Neural progenitor cell (in vitro differentiated cells): ENCODE measurements at regions not wholly inside any gene's neighbourhood (a gene's known extent, or its start where the extent isn't known, plus 50 kb on each side); places are given as distances from the start of the nearest gene placed in this dataset.

ENCODE experiments used
- DNase-seq: peaks from one replicate; pipeline ENCODE4 v3.0.0-alpha.2; 2016; ENCODE audit warnings: low spot score
- H2AFZ ChIP-seq: fragments of 200-600 bp; sonication (generic); replicated peaks from 2 replicates; pipeline ENCODE4 v1.6.1; 2016; ENCODE audit warnings: antibody characterized with exemption
- H3F3A ChIP-seq: fragments of 200-600 bp; sonication (generic); 2 replicates; pipeline ENCODE4 v1.6.1; 2016; ENCODE audit warnings: antibody characterized with exemption, low read depth
- H3K27ac ChIP-seq: fragments of 200-600 bp; sonication (generic); 2 replicates; pipeline ENCODE4 v1.5.1; 2016; ENCODE audit warnings: mild to moderate bottlenecking
- H3K27me3 ChIP-seq: fragments of 200-600 bp; sonication (generic); 2 replicates; pipeline ENCODE4 v1.6.1; 2016; ENCODE audit warnings: mild to moderate bottlenecking, moderate library complexity
- H3K36me3 ChIP-seq: fragments of 200-600 bp; sonication (generic); 2 replicates; pipeline ENCODE4 v1.5.1; 2016
- H3K4me1 ChIP-seq: fragments of 200-600 bp; sonication (generic); 2 replicates; pipeline ENCODE4 v1.6.1; 2016; ENCODE audit warnings: mixed run types
- H3K4me2 ChIP-seq: fragments of 200-600 bp; sonication (generic); 2 replicates; pipeline ENCODE4 v1.6.1; 2016
- H3K4me3 ChIP-seq: fragments of 200-600 bp; sonication (generic); 2 replicates; pipeline ENCODE4 v1.5.1; 2016
- H3K79me2 ChIP-seq: fragments of 200-600 bp; sonication (generic); 2 replicates; pipeline ENCODE4 v1.6.1; 2016; ENCODE audit warnings: low read depth
- H3K9ac ChIP-seq: fragments of 200-600 bp; sonication (generic); 2 replicates; pipeline ENCODE4 v1.6.1; 2016
- H3K9me3 ChIP-seq: fragments of 200-600 bp; sonication (generic); 2 replicates; pipeline ENCODE4 v1.5.1; 2016; ENCODE audit warnings: low read depth
- H4K20me1 ChIP-seq: fragments of 200-600 bp; sonication (generic); 2 replicates; pipeline ENCODE4 v1.6.1; 2016; ENCODE audit warnings: low read depth
- H3K27ac Mint-ChIP-seq: 3 replicates; pipeline ENCODE4 v1.8.0; 2021; ENCODE audit warnings: mixed read lengths
- H3K27me3 Mint-ChIP-seq: 2 replicates; pipeline ENCODE4 v1.8.0; 2022; ENCODE audit warnings: low read depth, mild to moderate bottlenecking, inconsistent platforms, moderate library complexity, mixed read lengths; ENCODE audit not compliant: insufficient read depth
- H3K36me3 Mint-ChIP-seq: 3 replicates; pipeline ENCODE4 v1.8.0; 2021; ENCODE audit warnings: mixed read lengths
- H3K4me1 Mint-ChIP-seq: 3 replicates; pipeline ENCODE4 v1.8.0; 2021; ENCODE audit warnings: mixed read lengths
- H3K4me3 Mint-ChIP-seq: 3 replicates; pipeline ENCODE4 v1.8.0; 2021; ENCODE audit warnings: mild to moderate bottlenecking, moderate library complexity, mixed read lengths
- H3K9me3 Mint-ChIP-seq: 3 replicates; pipeline ENCODE4 v1.8.0; 2020; ENCODE audit warnings: mixed read lengths
- CTCF ChIP-seq: fragments of 200-600 bp; sonication (generic); IDR thresholded peaks from 2 replicates; pipeline ENCODE4 v1.5.1; 2017; ENCODE audit warnings: antibody characterized with exemption, mild to moderate bottlenecking
- EZH2 ChIP-seq: fragments of 200-600 bp; sonication (generic); IDR thresholded peaks from 2 replicates; pipeline ENCODE4 v1.6.1; 2017; ENCODE audit warnings: antibody characterized with exemption, mild to moderate bottlenecking, moderate library complexity
- EZH2phosphoT487 ChIP-seq: fragments of 200-600 bp; sonication (generic); IDR thresholded peaks from 2 replicates; pipeline ENCODE4 v1.6.1; 2017; ENCODE audit warnings: antibody characterized with exemption

GRCh38 chr1:87884581-87884980, 555.9 kb downstream of the LMO4 start:
- Histone ChIP-seq H3K9me3 (no peaks in the 10 kb centered on the region), H3K4me3 (no peak overlapping the region), H4K20me1 (no peaks in the 10 kb centered on the region), H3K27ac (no peak overlapping the region), H3K36me3 (no peaks in the 10 kb centered on the region), H3K4me1 (no peaks in the 10 kb centered on the region), H3K27me3 (no peaks in the 10 kb centered on the region), H3F3A (no peaks in the 10 kb centered on the region), H3K79me2 (no peaks in the 10 kb centered on the region), H2AFZ (no peak overlapping the region), H3K9ac (no peak overlapping the region), H3K4me2 (no peak overlapping the region)
- H3K27me3 Mint-ChIP-seq, result peaks cover 5% of the 10 kb centered on the region
- no peak for TF ChIP-seq CTCF
- no peaks in the 10 kb centered on the region for H3K36me3 Mint-ChIP-seq
- H3K9me3 Mint-ChIP-seq, result no peaks in the 10 kb centered on the region
- no peaks in the 10 kb centered on the region for H3K4me1 Mint-ChIP-seq
- H3K27ac Mint-ChIP-seq, result no peak overlapping the region
- H3K4me3 Mint-ChIP-seq, result no peak overlapping the region
- DNase-seq, result no peak

- Histone ChIP-seq H3K4me1 (no peaks in the 10 kb centered on the region), H3K9ac (no peak overlapping the region), H2AFZ (no peak overlapping the region), H3K4me3 (no peak overlapping the region), H3K9me3 (no peaks in the 10 kb centered on the region), H3K36me3 (no peaks in the 10 kb centered on the region), H3K27me3 (no peaks in the 10 kb centered on the region), H4K20me1 (no peaks in the 10 kb centered on the region), H3K27ac (no peak overlapping the region), H3K4me2 (no peak overlapping the region), H3K79me2 (no peaks in the 10 kb centered on the region), H3F3A (no peaks in the 10 kb centered on the region)
- Mint-ChIP-seq H3K4me1 (no peaks in the 10 kb centered on the region), H3K27me3 (peaks cover 5% of the 10 kb centered on the region), H3K36me3 (no peaks in the 10 kb centered on the region), H3K9me3 (no peaks in the 10 kb centered on the region), H3K4me3 (no peak overlapping the region), H3K27ac (no peak overlapping the region)
- no peak for DNase-seq
- TF ChIP-seq EZH2phosphoT487, result no peak
- no peak for TF ChIP-seq CTCF
- TF ChIP-seq EZH2, result no peak
These were observed 556.8 kb downstream of the LMO4 start for GRCh38 chr1:87885278-87886025.

- H3K27me3 ChIP-seq, result no peaks in the 10 kb centered on the region
- Mint-ChIP-seq H3K27ac (no peak overlapping the region), H3K4me1 (no peaks in the 10 kb centered on the region), H3K9me3 (no peaks in the 10 kb centered on the region), H3K27me3 (peaks cover 2% of the 10 kb centered on the region), H3K36me3 (no peaks in the 10 kb centered on the region), H3K4me3 (no peak overlapping the region)
- no peaks in the 10 kb centered on the region for H3K79me2 ChIP-seq
- no peaks in the 10 kb centered on the region for H3F3A ChIP-seq
- no peak overlapping the region for H2AFZ ChIP-seq
- H3K27ac ChIP-seq, result no peak overlapping the region
- no peaks in the 10 kb centered on the region for H3K4me1 ChIP-seq
- no peak overlapping the region for H3K4me2 ChIP-seq
- no peaks in the 10 kb centered on the region for H4K20me1 ChIP-seq
- no peak overlapping the region for H3K4me3 ChIP-seq
- no peaks in the 10 kb centered on the region for H3K9me3 ChIP-seq
- H3K9ac ChIP-seq, result no peak overlapping the region
- TF ChIP-seq CTCF (no peak), EZH2phosphoT487 (no peak), EZH2 (no peak)
- no peaks in the 10 kb centered on the region for H3K36me3 ChIP-seq
- no peak for DNase-seq
These were observed 558.4 kb downstream of the LMO4 start for GRCh38 chr1:87887100-87887499.
